Activated CD8-positive, alpha-beta memory T cell treated with anti-CD3 and anti-CD28 coated beads for 48 hours (primary cell): ENCODE measurements at regions not wholly inside any gene's neighbourhood (a gene's known extent, or its start where the extent isn't known, plus 50 kb on each side); places are given as distances from the start of the nearest gene placed in this dataset.

Source experiments
- DNase-seq, 3 experiments: peaks; one replicate each; pipeline ENCODE4 v3.0.0-alpha.2; 2020; ENCODE audit warnings: low read depth in 2 of 3, low spot score in 2 of 3

DNA sequence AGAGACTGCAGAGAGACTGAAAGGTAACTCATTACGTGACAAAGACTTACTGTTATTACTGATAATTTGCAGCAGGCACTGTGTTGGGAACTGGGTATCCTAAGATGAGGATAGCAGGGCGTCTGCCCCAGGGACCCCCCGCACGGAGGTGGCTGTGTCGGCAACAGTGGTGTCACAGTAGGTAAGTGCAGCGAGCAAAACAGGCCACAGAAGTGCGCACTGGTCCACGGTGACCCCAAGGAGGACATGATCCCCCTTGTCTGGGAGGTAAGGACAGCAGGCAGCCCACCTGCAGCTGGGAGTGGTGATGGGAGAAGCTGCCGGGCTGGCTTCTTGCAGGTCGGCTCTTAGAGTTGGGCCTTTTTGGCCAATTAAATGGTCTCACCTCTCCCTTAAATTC, 82.9 kb downstream of the FAM43A start:
- peak in 1 of 3 experiments; percentile 5 for DNase-seq

GRCh38 chr3:194769020-194769643, 83.4 kb downstream of the FAM43A start:
- peak; percentile 52 to 67 (median 61) for DNase-seq

GRCh38 chr3:194772241-194773000, 86.7 kb downstream of the FAM43A start:
- DNase-seq = no peak

GRCh38 chr3:194773216-194773615, 87.5 kb downstream of the FAM43A start:
- DNase-seq = no peak

DNA sequence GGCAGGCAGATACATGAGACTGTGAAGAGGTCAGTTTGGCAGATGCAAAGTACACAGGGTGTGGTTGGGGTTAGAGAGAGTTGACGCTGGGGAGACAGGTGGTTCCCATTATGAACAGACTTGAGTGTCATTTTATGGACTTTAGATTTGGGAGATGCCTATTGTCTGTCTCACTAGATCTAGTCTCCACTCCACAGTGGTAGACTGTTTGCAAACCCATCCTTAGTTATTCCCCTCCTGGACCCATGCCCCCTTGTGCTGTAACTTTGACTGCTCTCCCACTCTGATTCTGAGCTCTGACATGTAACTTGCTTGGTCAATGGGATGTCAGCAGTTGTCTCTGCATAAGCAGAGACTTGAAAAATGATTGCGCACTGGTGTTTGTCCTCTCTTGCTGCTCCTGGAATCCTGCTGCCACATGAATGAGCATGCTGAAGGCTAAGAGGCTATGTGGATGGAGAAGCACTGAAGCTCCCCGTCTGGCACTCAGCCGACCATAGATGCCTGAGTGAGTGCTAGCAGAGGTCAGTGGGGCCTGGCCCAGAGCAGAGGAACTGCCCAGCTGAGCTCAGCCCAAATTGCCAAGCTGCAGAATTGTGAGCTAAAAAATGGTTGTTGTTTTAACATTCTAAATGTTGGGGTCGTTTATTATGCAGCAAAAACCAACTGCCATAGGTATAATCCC, 88.2 kb downstream of the FAM43A start:
- DNase-seq = no peak

DNA sequence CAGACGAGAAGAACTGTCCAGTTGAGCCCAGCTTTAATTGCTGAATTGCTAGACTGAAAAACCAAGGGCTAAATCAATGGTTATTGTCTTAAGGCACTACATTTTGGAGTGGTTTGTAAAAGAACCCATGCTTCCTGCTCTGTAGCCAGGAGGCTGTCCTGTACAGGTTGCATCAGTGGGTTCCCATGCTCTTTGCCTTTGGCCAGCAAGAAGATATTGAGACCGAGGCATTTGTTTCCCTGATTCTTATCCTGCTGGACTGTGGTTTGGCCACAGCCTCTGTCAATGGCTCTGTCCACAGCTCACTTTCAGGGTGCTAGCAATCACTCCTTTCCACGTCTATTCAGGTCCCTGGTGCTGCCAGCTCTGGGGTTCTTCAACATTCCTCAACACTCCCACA, 89.6 kb downstream of the FAM43A start:
- DNase-seq = no peak

GRCh38 chr3:194775731-194776130, 90.0 kb downstream of the FAM43A start:
- no peak for DNase-seq

DNA sequence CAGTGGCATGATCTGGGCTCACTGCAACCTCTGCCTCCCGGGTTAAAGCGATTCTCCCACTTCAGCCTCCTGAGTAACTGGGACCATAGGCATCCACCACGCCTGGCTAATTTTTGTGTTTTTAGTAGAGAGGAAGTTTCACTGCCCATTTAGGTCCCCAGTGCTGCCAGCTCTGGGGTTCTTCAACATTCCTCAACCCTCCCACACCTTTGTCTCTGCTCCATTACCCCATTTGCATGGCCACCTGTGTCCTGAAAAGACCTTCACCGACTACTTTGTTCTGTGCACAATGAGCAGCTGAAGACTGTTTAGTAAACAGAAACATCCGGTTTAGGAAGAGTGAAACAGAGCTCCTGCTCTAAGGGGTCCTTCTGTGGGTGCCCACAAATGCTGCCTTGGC, 92.0 kb downstream of the FAM43A start:
- no peak for DNase-seq

DNA sequence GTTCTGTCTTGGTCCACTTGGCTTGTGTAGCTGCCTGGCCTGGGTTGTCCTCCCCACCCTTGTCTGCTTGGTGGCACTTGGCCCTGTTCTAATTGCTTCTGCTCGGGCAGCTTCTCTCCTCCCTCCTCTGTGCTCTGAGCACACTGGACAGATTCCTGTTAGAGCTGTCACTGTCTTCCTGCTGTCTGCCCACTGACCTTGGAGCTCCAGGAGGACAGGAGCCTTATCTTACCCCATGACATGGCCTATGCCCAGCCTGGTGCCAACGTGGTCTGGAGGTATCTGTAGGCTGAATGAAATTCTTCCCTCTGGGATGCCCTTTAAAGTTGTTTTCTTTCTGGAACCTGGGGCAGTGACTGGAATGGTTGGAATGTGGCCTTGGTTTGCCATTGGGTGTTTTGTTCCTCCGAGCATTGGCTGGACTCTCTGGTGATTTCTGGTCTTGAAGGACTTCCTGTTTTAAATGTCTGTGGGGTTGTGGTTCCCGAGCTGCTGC, 94.1 kb downstream of the FAM43A start:
- no peak for DNase-seq

DNA sequence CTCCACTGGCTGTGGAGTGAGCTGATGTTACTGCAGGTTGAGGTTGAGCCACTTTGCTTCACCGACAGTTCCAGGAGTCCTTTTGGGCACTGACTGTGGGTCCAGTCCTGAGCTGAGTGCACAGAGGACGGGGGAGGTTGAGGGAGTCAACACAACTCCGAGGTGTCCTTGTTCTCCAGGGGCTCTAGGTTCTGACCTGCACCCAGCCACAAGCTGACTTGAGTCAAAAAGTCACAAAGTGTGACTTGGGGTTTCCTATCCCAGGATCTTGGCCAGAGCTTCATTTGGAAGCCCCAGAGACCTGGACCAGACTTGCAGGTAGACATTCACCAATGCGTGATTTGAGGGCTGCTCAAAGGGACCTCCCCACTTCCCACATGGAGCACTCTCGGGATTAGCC, 95.0 kb downstream of the FAM43A start:
- no peak for DNase-seq

DNA sequence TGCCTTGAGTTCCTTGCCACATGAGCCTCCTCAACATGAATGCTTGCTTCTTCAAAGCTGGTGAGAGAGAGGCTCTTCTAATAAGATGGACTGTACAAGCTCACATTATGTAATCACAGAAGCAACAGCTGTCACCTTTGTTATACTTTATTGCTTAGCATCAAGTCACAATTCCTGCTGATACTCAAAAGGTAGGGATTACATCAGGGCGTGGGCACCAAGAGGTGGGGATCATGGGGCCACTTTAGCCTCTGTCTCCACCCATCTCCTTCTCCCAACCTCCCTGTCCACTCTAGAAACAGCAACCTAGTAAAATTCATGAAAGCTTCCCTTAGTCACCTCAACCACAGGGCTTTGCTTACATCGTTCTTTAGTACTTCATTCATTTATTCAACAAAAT, 95.9 kb downstream of the FAM43A start:
- DNase-seq = no peak

DNA sequence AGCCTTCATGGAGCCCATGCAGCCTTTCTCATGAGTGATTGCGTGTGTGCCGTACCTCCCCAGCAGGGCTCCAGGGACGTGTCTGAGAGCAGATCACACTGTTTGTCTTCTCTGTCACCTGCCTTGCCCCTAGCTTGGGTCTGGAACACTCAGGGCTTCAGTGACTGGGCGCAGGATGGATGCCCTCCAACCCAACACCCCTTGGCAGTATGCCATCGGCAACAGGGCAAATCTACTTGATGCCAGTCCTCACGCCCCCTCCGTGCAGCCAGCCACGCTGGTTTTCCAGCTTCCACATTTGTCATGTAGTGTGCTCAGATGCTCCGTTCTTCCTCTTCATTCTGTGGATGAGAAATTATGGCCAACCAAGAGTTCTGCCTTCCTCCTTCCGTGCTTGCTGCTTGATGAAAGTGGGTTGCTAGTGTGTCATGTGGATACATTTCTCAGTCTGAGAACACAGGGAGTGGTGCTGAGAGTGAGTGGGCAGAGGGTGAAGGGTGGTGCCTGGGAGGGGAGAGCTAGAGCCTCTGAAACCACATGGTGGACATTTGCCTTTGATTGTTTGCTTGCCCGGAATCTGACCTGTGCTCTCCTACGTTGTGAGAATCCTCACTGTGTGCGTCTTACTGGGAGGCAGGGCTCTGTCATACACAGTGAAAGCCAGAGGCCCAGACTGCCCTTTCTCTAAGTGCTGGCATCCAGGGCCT, 97.2 kb downstream of the FAM43A start:
- DNase-seq = no peak

DNA sequence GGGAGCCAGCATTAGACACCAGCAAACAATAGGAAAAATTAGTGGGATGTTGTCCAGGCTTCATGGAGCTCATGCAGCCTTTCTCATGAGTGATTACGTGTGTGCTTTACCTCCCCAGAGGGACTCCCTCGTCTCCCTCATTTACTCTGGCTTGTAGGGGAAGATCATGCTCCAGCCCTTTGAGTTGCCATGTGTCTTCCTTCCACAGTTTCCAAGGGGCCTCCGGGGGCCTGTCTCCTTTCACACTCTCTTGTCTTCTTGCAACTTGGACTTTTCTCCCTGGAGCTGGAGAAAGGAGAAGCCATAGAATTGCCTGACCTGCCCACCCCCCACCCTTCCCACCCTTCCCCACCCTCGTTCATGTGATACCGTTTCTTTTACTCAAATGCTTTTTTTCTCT, 98.7 kb downstream of the FAM43A start:
- DNase-seq = no peak

DNA sequence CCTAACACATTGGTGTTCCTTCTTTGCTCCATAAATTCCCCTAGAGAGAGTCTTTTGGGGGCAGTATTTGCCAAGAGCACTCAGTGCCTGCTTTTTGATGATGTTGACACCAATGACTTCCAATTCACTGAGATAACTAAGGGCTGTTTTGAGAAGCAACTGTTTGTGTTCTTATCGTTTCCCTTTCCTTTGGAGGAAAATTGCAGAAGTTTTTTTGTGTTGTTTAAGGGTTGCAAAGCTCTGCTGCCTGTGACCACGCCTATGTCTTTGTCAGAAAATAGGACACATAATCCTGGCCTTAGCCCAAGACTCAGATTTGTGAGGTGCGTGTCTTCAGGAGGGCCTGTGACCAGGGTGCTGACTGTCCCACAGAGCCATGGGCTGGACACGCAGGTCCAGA, 99.6 kb downstream of the FAM43A start:
- no peak for DNase-seq

DNA sequence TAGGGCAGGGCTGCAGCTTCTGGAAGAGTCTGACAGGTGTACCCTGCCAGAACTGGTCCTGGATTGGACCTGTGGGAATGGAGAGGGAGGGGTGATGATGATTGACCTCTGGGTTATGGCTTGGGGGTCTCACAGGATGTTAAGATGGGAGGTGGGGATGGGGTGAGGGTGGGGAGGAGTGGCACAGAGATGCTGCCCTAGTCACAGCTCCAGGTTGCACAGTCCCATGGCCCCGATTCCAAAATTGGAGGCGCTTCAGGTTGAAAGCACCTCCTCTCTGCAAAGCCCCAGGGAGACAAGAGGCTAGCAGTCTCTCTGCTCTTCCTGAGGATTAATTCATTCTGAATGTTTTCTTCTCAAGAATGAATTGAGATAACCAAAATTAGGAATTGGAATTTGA, 101.4 kb downstream of the FAM43A start:
- DNase-seq = no peak

- DNase-seq = no peak
These were observed 102.0 kb downstream of the FAM43A start for GRCh38 chr3:194787650-194788049.

GRCh38 chr3:194792368-194792767, 106.7 kb downstream of the FAM43A start:
- DNase-seq = no peak

DNA sequence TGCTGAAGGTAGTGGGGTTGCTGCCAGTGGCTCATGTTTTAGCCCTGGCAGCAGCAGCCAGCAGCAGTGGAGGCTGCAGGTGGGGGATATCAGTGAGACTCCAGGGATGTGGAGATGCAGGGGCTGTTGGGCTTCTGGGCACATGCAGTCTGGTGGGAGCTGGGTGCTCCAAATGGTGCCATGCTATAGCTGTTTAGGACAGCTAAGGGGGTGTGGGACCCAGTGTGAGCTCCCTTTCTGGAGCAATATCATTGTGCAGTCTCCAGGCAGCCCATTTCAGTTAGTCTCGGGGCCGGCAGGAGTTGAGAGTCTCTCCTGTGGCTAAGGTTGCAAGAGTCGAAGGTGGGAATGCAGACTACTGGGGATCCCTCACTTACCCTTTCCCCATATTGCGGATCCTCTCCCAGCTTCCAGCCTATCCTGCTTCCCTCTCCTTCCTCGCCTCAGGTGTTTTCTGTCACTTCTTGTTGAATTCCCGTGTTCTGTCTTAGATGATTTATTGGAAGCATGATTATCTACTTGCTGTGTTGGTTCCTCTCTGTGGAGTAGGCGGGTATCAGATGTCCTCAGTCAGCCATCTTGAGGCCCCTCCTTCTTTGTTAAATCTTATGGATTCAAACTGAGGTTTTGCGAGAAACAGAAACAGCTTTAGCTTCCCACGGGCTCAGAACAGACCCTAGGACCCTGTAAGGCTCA, 112.0 kb downstream of the FAM43A start:
- no peak for DNase-seq

- no peak for DNase-seq
These were observed 112.8 kb downstream of the FAM43A start for GRCh38 chr3:194798486-194798885.

GRCh38 chr3:194800002-194800401, 114.3 kb downstream of the FAM43A start:
- no peak for DNase-seq
